Neural cell (in vitro differentiated cells): ENCODE measurements at regions not wholly inside any gene's neighbourhood (a gene's known extent, or its start where the extent isn't known, plus 50 kb on each side); places are given as distances from the start of the nearest gene placed in this dataset.
"Not testable (repeated sequence)": the region's sequence is repeated elsewhere in the genome, so short reads cannot be mapped to it uniquely, and the experiment has no call there.

ENCODE experiments used
- H2AFZ ChIP-seq: fragments of 200-600, 300-800 bp; sonication (generic), shearing (Covaris generic); 2 replicates; pipeline ENCODE4 v1.6.0; 2014; ENCODE audit warnings: low read depth, mild to moderate bottlenecking, antibody characterized with exemption, low read length, moderate library complexity
- H3F3A ChIP-seq: fragments of 200-600 bp; shearing (Covaris generic); 2 replicates; pipeline ENCODE4 v1.6.1; 2016; ENCODE audit warnings: mild to moderate bottlenecking, moderate library complexity, mixed read lengths, antibody characterized with exemption, low read length; ENCODE audit not compliant: insufficient read depth, poor library complexity, severe bottlenecking
- H3K27ac ChIP-seq: fragments of 200-600, 300-800 bp; sonication (generic), shearing (Covaris generic); 2 replicates; pipeline ENCODE4 v1.5.1; 2014; ENCODE audit warnings: mild to moderate bottlenecking, low read length, moderate library complexity
- H3K27me3 ChIP-seq: fragments of 300-800, 200-600 bp; sonication (generic), shearing (Covaris generic); 2 replicates; pipeline ENCODE4 v1.6.0; 2014; ENCODE audit warnings: mild to moderate bottlenecking, low read depth, low read length, moderate library complexity; ENCODE audit not compliant: insufficient read depth
- H3K36me3 ChIP-seq: fragments of 300-800, 200-600 bp; sonication (generic), shearing (Covaris generic); 2 replicates; pipeline ENCODE4 v1.5.1; 2014; ENCODE audit warnings: mild to moderate bottlenecking, antibody characterized with exemption, low read length, moderate library complexity; ENCODE audit not compliant: insufficient read depth
- H3K4me2 ChIP-seq: fragments of 300-800, 200-600 bp; sonication (generic), shearing (Covaris generic); 2 replicates; pipeline ENCODE4 v1.6.0; 2014; ENCODE audit warnings: mild to moderate bottlenecking, low read length
- H3K4me3 ChIP-seq: fragments of 300-800, 200-600 bp; sonication (generic), shearing (Covaris generic); 2 replicates; pipeline ENCODE4 v1.5.1; 2014; ENCODE audit warnings: mild to moderate bottlenecking, low read length, moderate library complexity
- H3K79me2 ChIP-seq: fragments of 200-600 bp; shearing (Covaris generic); replicated peaks from 2 replicates; pipeline ENCODE4 v1.6.0; 2014; ENCODE audit warnings: mild to moderate bottlenecking, low read length, moderate library complexity; ENCODE audit not compliant: insufficient read depth
- H3K9ac ChIP-seq: fragments of 300-800, 200-600 bp; sonication (generic), shearing (Covaris generic); 2 replicates; pipeline ENCODE4 v1.6.1; 2016; ENCODE audit warnings: mild to moderate bottlenecking, low read length, mixed read lengths
- H3K9me2 ChIP-seq: fragments of 200-600 bp; shearing (Covaris generic); 2 replicates; pipeline ENCODE4 v1.6.1; 2016; ENCODE audit warnings: mild to moderate bottlenecking, low read length, mixed read lengths; ENCODE audit not compliant: insufficient read depth
- H3K9me3 ChIP-seq: fragments of 200-600, 300-800 bp; sonication (generic), shearing (Covaris generic); 2 replicates; pipeline ENCODE4 v1.6.1; 2016; ENCODE audit warnings: mild to moderate bottlenecking, mixed run types, low read length, moderate library complexity, mixed read lengths
- H4K20me1 ChIP-seq: fragments of 200-600 bp; shearing (Covaris generic); 2 replicates; pipeline ENCODE4 v1.6.1; 2016; ENCODE audit warnings: mild to moderate bottlenecking, mixed run types; ENCODE audit not compliant: insufficient read depth
- CTCF ChIP-seq: fragments of 450-650 bp; IDR thresholded peaks from 2 replicates; pipeline ENCODE4 v1.5.1; 2014; ENCODE audit warnings: antibody characterized with exemption, mild to moderate bottlenecking, moderate library complexity; ENCODE audit not compliant: poor library complexity, severe bottlenecking
- EP300 ChIP-seq: fragments of 450-650 bp; conservative IDR thresholded peaks from 2 replicates; pipeline ENCODE4 v1.6.1; 2014; ENCODE audit warnings: antibody characterized with exemption, mild to moderate bottlenecking, moderate library complexity; ENCODE audit not compliant: poor library complexity, severe bottlenecking
- EZH2 ChIP-seq: fragments of 200-600, 300-800 bp; shearing (Covaris generic), sonication (generic); IDR thresholded peaks from 2 replicates; pipeline ENCODE4 v1.6.1; 2014; ENCODE audit warnings: antibody characterized with exemption, low read length, borderline replicate concordance, mild to moderate bottlenecking; ENCODE audit not compliant: insufficient read depth, poor library complexity, severe bottlenecking
- MXI1 ChIP-seq: fragments of 450-650 bp; conservative IDR thresholded peaks from 2 replicates; pipeline ENCODE4 v1.6.1; 2014; ENCODE audit warnings: antibody characterized with exemption, mild to moderate bottlenecking; ENCODE audit not compliant: poor library complexity, severe bottlenecking
- POLR2AphosphoS5 ChIP-seq: IDR thresholded peaks from 2 replicates; pipeline ENCODE4 v1.6.1; 2012
- RAD21 ChIP-seq: fragments of 450-650 bp; conservative IDR thresholded peaks from 2 replicates; pipeline ENCODE4 v1.6.1; 2014; ENCODE audit warnings: antibody characterized with exemption, mild to moderate bottlenecking, moderate library complexity
- REST ChIP-seq: IDR thresholded peaks from 2 replicates; pipeline ENCODE4 v1.6.1; 2012; ENCODE audit warnings: borderline replicate concordance
- SMC3 ChIP-seq: fragments of 450-650 bp; conservative IDR thresholded peaks from 2 replicates; pipeline ENCODE4 v1.6.1; 2014; ENCODE audit warnings: antibody characterized with exemption, mild to moderate bottlenecking, moderate library complexity; ENCODE audit not compliant: poor library complexity
- TAF1 ChIP-seq: IDR thresholded peaks from 2 replicates; pipeline ENCODE4 v1.6.1; 2012; ENCODE audit warnings: low read depth

GRCh38 chr10:124194199-124194824, 100.9 kb upstream of the CHST15 start:
- Histone ChIP-seq H3K9ac (no peak overlapping the region), H3K27ac (no peak overlapping the region), H4K20me1 (no peaks in the 10 kb centered on the region), H3K4me2 (no peak overlapping the region), H2AFZ (no peak overlapping the region), H3K79me2 (no peaks in the 10 kb centered on the region), H3K4me3 (no peak overlapping the region), H3K36me3 (no peaks in the 10 kb centered on the region), H3K9me2 (no peaks in the 10 kb centered on the region), H3K27me3 (no peaks in the 10 kb centered on the region), H3K9me3 (no peaks in the 10 kb centered on the region), H3F3A (no peaks in the 10 kb centered on the region)
- TF ChIP-seq SMC3 = no peak
- no peak for TF ChIP-seq CTCF
- no peak for TF ChIP-seq TAF1
- TF ChIP-seq REST = no peak
- no peak for TF ChIP-seq RAD21
- no peak for TF ChIP-seq MXI1
- TF ChIP-seq POLR2AphosphoS5 = no peak
- no peak for TF ChIP-seq EP300
- no peak for TF ChIP-seq EZH2

GRCh38 chr10:124193309-124193696, 99.9 kb upstream of the CHST15 start:
- H2AFZ ChIP-seq = no peak overlapping the region
- H3K9ac ChIP-seq = no peak overlapping the region
- no peaks in the 10 kb centered on the region for H3K9me3 ChIP-seq
- H3K27ac ChIP-seq = no peak overlapping the region
- no peaks in the 10 kb centered on the region for H3K9me2 ChIP-seq
- H4K20me1 ChIP-seq = no peaks in the 10 kb centered on the region
- no peak overlapping the region for H3K4me2 ChIP-seq
- H3F3A ChIP-seq = no peaks in the 10 kb centered on the region
- no peaks in the 10 kb centered on the region for H3K36me3 ChIP-seq
- no peaks in the 10 kb centered on the region for H3K27me3 ChIP-seq
- H3K4me3 ChIP-seq = no peak overlapping the region
- TF ChIP-seq SMC3 (no peak), RAD21 (no peak), POLR2AphosphoS5 (no peak), EP300 (no peak), MXI1 (no peak), EZH2 (no peak), TAF1 (no peak)
- H3K79me2 ChIP-seq = no peaks in the 10 kb centered on the region

GRCh38 chr10:124192664-124193308, 99.4 kb upstream of the CHST15 start:
- H3K27me3 ChIP-seq, H3F3A ChIP-seq, H3K9me2 ChIP-seq, H3K9ac ChIP-seq, H3K27ac ChIP-seq, H3K9me3 ChIP-seq, H3K4me3 ChIP-seq, H3K36me3 ChIP-seq, H2AFZ ChIP-seq, H3K79me2 ChIP-seq, H3K4me2 ChIP-seq, H4K20me1 ChIP-seq: not testable (repeated sequence)

GRCh38 chr10:124190476-124190875, 97.1 kb upstream of the CHST15 start:
- H3K36me3 ChIP-seq, H3K9me3 ChIP-seq, H3K9me2 ChIP-seq, H3K4me3 ChIP-seq, H3K27me3 ChIP-seq, H3K79me2 ChIP-seq, H3F3A ChIP-seq, H3K27ac ChIP-seq, H2AFZ ChIP-seq, H3K9ac ChIP-seq, H3K4me2 ChIP-seq, H4K20me1 ChIP-seq: not testable (repeated sequence)
